Motor neuron (in vitro differentiated cells): ENCODE measurements at regions not wholly inside any gene's neighbourhood (a gene's known extent, or its start where the extent isn't known, plus 50 kb on each side); places are given as distances from the start of the nearest gene placed in this dataset.

Source experiments
- ATAC-seq, 8 experiments: fragments of 200-7000 bp; cut with Tn5 transposase; replicated peaks in 6 of 8; 2 replicates each; pipeline ENCODE4 v1.8.0; 2021; ENCODE audit warnings: mild to moderate bottlenecking in 8 of 8, moderate library complexity in 8 of 8
- H3K27ac ChIP-seq, 2 donors: fragments of 250-450 bp; sonication (Bioruptor Pico); 2 replicates each; pipeline ENCODE4 v1.9.0; 2021; ENCODE audit warnings: antibody characterized with exemption in 2 of 2, mild to moderate bottlenecking in 2 of 2, moderate library complexity in 1 of 2
- H3K4me1 ChIP-seq, 2 donors: fragments of 250-450 bp; sonication (Bioruptor Pico); replicated peaks in 1 of 2; 2 replicates each; pipeline ENCODE4 v1.6.1; 2021; ENCODE audit warnings: antibody characterized with exemption in 2 of 2, mild to moderate bottlenecking in 2 of 2, moderate library complexity in 1 of 2
- H3K4me3 ChIP-seq, 5 donors: fragments of 250-450 bp; sonication (Bioruptor Pico); 2 replicates each; pipeline ENCODE4 v1.9.0; 2021; ENCODE audit warnings: antibody characterized with exemption in 5 of 5, mild to moderate bottlenecking in 5 of 5, moderate library complexity in 4 of 5
- WGBS, 10 experiments: fragments of 450-650 bp; shearing (Covaris generic); methylation state at CpG; one replicate each; pipeline ENCODE4 v1.0.0; 2022; 5-methylcytosine and 5-hydroxymethylcytosine counted together
- in situ Hi-C, 9 experiments: fragments of 400-800 bp; cut with MboI; loops; one replicate each; pipeline ENCODE4 v1.15.0; 2021; ENCODE audit warnings: low sequenced_read_pairs in 9 of 9, low pct_unique_long_range_greater_than_20kb in 2 of 9; ENCODE audit not compliant: unreplicated experiment in 9 of 9

DNA sequence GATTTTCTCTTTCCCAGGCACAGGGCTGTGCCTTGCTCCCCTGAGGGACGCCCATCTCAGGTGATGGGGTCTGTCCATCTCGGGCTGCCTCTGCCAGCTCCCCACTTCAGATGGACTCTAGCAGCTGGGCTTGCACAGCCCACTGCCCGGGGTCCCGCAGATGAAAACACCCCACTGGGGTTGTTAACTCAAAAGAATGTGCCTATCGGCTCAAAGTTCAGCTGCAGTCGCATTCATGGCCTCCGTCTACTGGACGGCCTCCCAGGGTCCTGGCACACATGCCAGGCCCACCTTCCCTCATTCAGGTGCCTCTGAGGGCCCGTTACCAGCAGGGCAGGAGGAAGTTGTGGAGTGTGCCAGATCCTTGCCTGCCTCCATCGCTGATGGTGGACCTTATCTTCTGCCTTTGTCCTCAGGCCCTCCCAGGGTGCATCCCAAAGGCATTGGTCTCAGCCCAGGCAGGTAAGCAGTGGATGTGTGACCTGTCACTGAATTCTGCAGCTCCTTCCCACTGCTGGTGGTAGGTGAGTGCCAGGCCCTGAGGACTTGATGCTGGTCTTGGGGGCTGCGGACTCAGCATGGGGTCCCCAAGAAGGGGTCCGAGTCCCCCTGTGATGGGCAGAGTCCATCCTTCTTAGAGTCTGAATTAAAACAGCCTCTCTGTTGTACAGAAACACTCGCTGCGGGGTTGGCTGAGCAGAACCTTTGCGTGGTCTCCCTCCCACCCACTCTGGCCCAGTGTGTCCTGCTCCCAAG lies 324.6 kb upstream of the DIO3 start:
- in situ Hi-C loops = loop anchor here in 1 of 9 experiments (25.0 kb wide), 1 partner anchor 574 kb away; no protein-coding TSS in a partner anchor
- Histone ChIP-seq H3K27ac (no peak overlapping the region), H3K4me1 (peaks cover 28 to 29% of the 10 kb centered on the region in 2 donors), H3K4me3 (no peak overlapping the region)
- no peak for ATAC-seq
- WGBS, 10 experiments = 47 to 100% (median 100%) methylated on average over 2 to 9 of the region's 15 CpGs; no CpG with 5 or more reads in 5 of the 10 experiments

DNA sequence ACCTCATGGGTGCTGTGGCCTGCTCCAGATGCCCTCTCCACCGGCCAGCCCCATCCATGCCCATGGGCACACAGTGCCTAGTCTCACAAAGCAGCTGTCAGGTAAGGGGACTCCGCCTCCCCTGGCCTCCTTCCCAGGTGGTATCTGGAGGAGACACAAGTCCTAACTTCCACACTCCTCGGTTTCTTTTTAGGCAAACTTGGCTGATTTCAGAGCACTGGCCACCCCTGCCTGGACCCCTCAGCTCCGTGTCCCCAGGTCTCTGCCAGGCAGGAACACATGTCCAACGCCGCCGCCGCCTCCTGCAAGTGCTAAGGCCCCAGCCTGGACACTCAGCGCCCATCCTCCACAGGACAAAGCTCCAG lies 324.1 kb upstream of the DIO3 start:
- no peak overlapping the region for H3K27ac ChIP-seq
- H3K4me3 ChIP-seq = no peak overlapping the region
- H3K4me1 ChIP-seq = peaks cover 28 to 29% of the 10 kb centered on the region in 2 donors
- in situ Hi-C loops = loop anchor here in 1 of 9 experiments (25.0 kb wide), 1 partner anchor 575 kb away; no protein-coding TSS in a partner anchor
- 0 to 93% (median 70%) methylated on average over 1 to 4 of the region's 9 CpGs; no CpG with 5 or more reads in 3 of the 10 experiments for WGBS, 10 experiments
- ATAC-seq = no peak

DNA sequence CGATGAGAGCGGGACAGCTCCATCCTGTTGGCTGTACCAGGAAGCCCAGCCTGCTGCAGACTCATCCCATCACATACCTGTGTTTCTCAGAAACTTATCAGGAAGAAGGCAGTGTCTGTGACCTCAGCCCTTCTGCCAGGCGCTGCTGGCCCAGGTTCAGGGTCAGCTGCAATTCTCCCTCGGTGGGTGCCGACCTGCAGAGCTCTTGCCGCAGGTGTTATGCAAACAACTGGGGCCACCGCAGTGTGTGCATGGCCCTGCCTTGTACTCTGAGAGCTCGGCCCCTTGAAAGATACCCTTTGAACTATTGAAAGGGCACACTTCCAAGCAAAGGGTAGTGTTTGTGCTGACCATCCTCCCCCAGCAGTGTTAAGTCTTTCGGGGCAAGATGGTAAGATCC lies 322.2 kb upstream of the DIO3 start:
- 60 to 86% (median 75%) methylated on average over 2 to 6 of the region's 9 CpGs; no CpG with 5 or more reads in 6 of the 10 experiments for WGBS, 10 experiments
- ATAC-seq = no peak
- H3K4me3 ChIP-seq = no peak overlapping the region
- peaks cover 10 to 11% of the 10 kb centered on the region in 2 donors for H3K4me1 ChIP-seq
- in situ Hi-C loops = loop anchor here in 1 of 9 experiments (25.0 kb wide), 1 partner anchor 577 kb away; no protein-coding TSS in a partner anchor
- H3K27ac ChIP-seq = no peak overlapping the region

DNA sequence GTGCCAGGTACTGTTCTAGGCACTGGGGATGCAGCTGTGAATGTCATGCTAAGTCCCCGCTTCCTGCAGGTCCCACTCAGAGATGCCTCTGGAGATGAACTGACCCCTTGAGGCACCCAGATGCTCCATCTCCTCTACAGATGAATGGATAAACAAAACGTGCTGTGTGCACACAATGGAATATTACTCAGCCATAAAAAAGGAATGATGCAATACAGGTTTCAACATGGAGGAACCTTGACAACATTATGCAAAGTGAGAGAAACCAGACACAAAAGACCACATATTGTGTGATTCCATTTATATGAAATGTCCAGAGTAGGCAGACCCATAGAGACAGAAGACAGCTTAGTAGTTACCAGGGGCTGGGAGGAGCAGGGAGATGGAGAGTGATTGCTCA lies 320.1 kb upstream of the DIO3 start:
- in situ Hi-C loops = loop anchor here in 1 of 9 experiments (25.0 kb wide), 1 partner anchor 579 kb away; no protein-coding TSS in a partner anchor
- Histone ChIP-seq H3K4me3 (no peak overlapping the region), H3K27ac (no peak overlapping the region), H3K4me1 (no peaks in the 10 kb centered on the region)
- ATAC-seq = no peak
- 0 to 100% (median 83%) methylated on average over 1 of the region's 2 CpGs; no CpG with 5 or more reads in 1 of the 10 experiments for WGBS, 10 experiments

DNA sequence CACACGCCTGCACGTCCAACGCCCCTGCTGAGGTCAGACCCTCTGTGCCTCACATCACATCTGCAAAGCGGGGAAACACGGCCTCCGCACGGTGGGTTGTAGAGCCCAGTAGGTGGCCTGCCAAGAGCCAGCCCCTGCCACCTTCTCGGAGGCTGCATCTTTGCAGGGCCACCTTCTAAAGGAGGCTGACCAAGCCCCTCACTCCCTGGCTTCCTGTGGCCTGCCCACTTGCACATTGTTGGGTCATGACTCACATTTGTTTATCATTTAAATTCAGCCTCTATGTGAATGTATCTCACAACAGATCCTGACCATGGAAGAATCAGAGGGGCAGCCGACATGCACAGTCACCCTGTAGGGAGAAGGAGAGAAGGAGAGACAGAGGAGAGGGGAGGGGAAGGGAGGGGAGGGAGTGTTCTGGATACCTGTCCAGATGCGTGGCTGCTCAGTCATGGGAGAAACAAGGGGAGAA lies 319.5 kb upstream of the DIO3 start:
- Histone ChIP-seq H3K4me1 (no peaks in the 10 kb centered on the region), H3K27ac (no peak overlapping the region), H3K4me3 (no peak overlapping the region)
- ATAC-seq = peak in 5 of 8 experiments; percentile 43 to 65 (median 61)
- in situ Hi-C loops = loop anchor here in 1 of 9 experiments (25.0 kb wide), 1 partner anchor 580 kb away; no protein-coding TSS in a partner anchor
- 40 to 82% (median 60%) methylated on average over 1 to 8 of the region's 10 CpGs; no CpG with 5 or more reads in 5 of the 10 experiments for WGBS, 10 experiments

DNA sequence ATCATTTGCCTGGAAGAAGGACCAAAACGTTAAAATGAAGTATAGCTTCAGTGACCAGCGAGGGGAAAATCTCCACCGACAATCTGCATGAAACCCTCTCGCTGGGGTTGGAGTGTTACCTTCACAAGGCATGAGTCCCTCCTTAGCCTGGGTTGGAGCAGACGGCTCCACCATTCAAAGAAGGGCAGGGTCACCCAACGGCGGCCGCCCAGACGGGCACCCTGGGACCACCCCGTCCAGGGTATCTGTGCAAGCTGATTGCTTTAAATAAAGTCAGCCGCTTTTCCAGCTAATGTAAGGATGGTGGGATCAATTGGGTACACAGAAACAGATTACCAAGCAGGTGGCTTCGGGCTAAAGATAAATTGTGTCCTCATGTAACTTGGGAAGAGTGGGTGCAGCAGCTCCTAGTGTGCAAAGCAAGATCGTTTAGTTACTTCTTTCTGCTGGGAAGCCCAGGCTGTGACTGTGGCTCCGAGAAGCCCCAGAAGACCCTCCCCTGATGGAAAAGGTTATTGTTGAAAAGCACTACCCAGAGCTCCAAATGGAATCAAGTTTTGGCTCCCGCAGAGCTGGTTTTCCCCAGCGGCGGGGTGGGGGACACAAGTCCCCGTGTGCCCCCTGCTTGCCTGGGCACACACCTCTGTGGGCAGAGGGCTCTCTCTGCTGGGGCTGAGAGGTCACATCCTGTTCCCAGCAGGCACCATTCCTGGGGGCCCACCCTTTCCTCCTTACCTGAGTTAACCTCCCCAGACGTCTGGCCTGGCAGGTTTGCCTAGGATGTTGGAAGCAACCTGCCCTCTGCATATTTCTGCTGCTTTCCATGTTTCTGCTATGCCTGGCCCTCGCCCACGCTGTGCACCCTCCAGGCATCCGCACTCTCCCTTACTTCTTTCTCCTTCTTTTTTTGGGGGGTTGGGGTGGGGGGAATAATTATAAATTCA lies 318.6 kb upstream of the DIO3 start:
- ATAC-seq = no peak
- in situ Hi-C loops = loop anchor here in 1 of 9 experiments (25.0 kb wide), 1 partner anchor 580 kb away; no protein-coding TSS in a partner anchor
- WGBS, 10 experiments = 20 to 94% (median 72%) methylated on average over 1 to 13 of the region's 22 CpGs; no CpG with 5 or more reads in 1 of the 10 experiments

DNA sequence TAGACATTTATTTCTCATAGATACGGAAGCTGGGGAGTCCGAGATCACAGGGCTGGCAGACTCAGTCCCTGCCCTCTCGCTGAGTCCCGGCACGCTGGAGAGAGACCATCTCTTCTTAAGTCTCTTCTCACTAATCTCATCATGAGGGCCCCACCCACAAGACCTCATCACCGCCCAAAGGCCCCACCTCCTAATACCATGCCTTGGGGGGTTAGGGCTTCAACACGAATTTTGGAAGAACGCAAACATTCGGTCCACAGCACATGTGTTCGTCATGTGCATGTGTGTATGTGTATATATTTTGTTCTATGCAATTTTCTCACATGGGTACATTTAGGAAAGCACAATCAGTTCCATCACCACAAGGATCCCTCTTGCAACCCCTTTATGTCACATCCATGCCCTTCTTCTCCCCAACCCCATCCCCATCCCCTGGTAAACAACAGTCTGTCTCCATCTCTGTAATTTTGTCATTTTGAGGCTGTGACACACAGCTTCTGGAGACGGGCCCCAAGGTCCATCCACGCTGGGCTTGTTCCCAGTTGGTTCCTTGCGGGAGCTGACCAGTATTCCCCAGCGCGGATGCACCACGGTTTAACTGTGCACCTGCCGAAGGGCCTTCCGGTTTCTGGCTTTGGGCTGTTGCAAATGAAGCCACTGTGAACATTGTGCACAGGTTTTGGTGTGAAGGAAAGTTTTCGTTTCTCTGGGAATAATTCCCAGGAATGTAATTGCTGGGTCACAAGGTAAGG lies 317.5 kb upstream of the DIO3 start:
- H3K27ac ChIP-seq = no peak overlapping the region
- WGBS, 10 experiments = 28 to 100% (median 83%) methylated on average over 1 to 5 of the region's 19 CpGs; no CpG with 5 or more reads in 4 of the 10 experiments
- H3K4me1 ChIP-seq = no peaks in the 10 kb centered on the region
- no peak for ATAC-seq
- H3K4me3 ChIP-seq = no peak overlapping the region
- in situ Hi-C loops = loop anchor here in 1 of 9 experiments (25.0 kb wide), 1 partner anchor 581 kb away; no protein-coding TSS in a partner anchor

More for the DNA sequence above, 318.6 kb upstream of the DIO3 start:
- no peaks in the 10 kb centered on the region for H3K4me1 ChIP-seq
- H3K27ac ChIP-seq = no peak overlapping the region
- no peak overlapping the region for H3K4me3 ChIP-seq

DNA sequence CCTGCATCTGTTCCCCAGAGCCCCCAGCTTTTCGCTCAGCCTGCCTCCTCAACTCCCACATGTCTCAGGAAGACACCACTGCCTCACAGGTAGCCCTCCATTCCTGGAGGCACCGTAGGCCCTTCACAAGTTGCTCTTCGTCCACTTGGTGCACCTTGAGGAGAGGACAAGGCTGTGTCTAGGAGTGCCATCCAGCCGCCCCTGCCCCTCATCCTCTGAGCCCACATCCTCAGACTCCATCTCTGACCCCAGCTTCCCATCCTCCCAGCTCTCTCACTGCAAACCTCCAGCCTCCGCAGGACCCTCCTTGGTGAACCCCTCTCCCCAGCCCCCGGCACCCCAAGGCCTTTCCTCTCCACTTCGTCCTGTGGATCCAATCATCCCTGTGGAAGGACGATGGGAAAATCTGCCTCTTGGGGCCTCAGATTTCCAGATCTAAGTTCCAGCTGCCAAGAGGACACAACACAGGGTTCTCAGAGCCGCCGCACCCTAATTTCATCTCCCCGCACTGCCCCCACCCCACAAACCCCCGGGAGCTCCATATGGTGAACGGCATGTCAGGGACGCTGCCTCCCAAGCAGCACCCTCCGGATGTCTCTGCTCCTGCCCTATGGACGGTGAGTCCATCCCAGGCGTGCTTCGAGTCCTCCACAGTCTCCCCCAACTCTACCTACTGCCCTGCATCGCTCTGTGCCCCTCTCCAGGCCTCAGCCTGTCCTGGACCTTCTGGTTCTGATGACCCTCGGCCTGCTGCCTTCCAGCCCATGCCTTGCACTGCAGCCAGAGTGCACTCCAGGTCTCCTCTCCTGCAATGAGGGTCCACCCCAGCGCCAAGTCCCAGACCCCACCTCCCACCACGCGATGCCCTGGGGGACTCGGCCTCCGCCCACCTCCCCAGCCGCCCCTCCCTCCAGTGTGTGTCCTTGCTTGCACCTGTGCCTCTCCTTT lies 314.1 kb upstream of the DIO3 start:
- 67% methylated on average over 1 of the region's 26 CpGs; no CpG with 5 or more reads in 9 of the 10 experiments for WGBS, 10 experiments
- Histone ChIP-seq H3K4me1 (no peaks in the 10 kb centered on the region), H3K4me3 (no peak overlapping the region), H3K27ac (no peak overlapping the region)
- no peak for ATAC-seq
- in situ Hi-C loops = loop anchor here in 1 of 9 experiments (25.0 kb wide), 1 partner anchor 585 kb away; no protein-coding TSS in a partner anchor

DNA sequence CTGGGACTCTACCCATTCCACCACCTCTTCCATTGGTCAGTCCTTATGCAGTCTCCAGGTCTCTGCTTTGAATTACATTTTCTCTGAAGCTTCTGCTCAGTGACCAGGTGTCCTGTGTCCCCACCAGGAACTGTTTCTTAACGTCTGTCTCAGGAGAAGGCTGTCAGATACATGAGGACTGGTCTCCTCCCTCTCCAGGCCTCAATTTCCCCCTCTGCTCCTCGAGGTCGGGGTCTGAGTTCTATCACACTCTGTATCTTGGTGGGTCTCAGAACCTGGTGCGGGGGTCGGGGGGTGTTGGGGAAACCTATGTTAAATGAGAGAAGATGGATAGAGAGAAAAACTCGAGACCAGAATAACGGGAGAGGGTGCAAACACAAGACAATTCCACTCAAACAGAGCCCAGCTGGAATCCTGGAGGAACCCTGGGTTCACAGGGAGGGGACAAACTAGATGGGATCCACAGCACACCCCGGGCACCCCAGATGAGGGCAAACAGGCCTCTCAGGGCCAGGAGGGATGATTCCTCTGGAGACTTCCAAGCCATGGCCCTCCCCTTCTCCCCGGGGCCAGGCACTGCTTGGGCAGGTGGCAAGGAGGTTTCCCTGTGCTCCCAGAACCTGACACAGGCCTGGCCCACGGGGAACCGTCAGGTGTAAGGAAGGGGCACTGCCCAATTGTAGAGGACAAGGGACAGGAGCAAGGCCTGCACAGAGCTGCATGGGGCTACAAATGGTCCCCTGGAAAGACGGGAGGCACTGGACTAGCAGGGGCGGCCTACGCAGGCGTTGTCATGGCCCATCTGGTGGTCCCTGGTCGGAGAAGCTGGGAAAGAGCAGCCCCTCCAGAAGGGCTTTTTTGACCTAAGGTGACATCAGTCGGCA lies 313.2 kb upstream of the DIO3 start:
- Histone ChIP-seq H3K27ac (no peak overlapping the region), H3K4me1 (no peaks in the 10 kb centered on the region), H3K4me3 (no peak overlapping the region)
- ATAC-seq = no peak
- WGBS, 10 experiments = 20 to 100% (median 70%) methylated on average over 1 to 3 of the region's 17 CpGs; no CpG with 5 or more reads in 4 of the 10 experiments
- in situ Hi-C loops = loop anchor here in 1 of 9 experiments (25.0 kb wide), 1 partner anchor 586 kb away; no protein-coding TSS in a partner anchor

DNA sequence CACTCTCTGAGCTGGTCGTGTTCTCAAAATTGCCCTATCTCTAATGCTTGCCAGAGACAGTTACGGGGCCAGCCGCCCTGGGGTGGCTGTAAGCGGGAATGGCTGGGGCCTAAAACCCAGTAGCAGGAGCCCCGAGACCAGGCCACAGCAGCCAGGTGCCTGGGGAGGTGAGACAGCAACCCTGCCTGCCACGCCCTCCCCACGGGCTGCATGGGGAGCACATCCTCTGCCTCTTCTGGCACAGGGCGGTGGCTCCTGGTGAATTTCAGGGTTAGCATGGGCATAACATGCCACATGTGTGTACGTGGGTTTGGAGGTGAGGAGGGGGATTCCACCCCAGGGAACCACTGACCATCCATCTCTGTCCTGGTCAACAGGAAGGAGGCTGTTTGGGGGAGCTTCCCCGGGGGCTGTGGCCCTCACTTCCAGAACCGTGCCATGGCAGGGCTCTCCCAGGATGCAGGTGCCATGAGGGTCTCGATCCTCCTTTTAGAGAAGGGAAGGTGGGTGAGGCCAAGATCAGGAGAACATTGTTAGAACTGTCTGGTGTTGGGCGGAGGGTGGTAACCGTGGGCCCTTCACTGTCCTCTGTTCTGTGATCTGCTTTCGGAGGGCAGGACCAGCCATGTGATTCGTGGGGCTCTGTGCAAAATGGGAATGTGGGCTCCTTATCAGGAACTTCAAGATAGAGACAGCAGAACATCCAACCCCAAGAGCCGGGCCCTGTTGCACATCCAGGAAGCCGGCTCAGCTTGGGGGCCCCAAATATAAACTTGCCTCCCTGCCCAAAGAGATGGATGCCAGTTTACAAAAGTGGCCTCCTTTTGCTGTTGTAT lies 312.2 kb upstream of the DIO3 start:
- WGBS, 10 experiments = 39 to 85% (median 80%) methylated on average over 2 to 11 of the region's 18 CpGs; no CpG with 5 or more reads in 4 of the 10 experiments
- Histone ChIP-seq H3K27ac (no peak overlapping the region), H3K4me1 (peaks cover 0 to 1% of the 10 kb centered on the region in 2 donors), H3K4me3 (no peak overlapping the region)
- in situ Hi-C loops = loop anchor here in 1 of 9 experiments (25.0 kb wide), 1 partner anchor 587 kb away; no protein-coding TSS in a partner anchor
- ATAC-seq = no peak
